ENCODE measurements at regions not wholly inside any gene's neighbourhood (a gene's known extent, or its start where the extent isn't known, plus 50 kb on each side); places are given as distances from the start of the nearest gene placed in this dataset.
"Not testable (repeated sequence)": the region's sequence is repeated elsewhere in the genome, so short reads cannot be mapped to it uniquely, and the experiment has no call there.

DNA sequence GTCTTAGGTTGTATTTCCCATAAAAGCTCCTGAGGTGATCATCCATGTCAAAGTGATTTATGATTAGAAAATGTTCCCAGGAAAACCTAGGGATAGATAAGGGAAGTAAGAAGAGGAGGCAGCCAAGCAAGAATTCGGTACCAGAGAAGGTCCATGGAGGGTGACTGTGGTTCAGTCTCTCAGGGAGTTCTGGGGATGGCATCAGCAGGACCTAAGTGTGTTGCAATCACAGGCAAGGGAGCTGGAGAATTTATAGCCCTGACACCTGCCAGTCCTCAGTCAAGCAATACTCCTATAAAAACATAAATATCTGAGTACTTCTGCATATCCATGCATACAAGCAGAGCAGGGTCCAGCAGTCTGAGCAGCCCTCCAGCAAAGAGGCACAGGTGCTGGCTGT, 95.6 kb upstream of the TOPAZ1 start:
- no peak for DNase-seq

DNA sequence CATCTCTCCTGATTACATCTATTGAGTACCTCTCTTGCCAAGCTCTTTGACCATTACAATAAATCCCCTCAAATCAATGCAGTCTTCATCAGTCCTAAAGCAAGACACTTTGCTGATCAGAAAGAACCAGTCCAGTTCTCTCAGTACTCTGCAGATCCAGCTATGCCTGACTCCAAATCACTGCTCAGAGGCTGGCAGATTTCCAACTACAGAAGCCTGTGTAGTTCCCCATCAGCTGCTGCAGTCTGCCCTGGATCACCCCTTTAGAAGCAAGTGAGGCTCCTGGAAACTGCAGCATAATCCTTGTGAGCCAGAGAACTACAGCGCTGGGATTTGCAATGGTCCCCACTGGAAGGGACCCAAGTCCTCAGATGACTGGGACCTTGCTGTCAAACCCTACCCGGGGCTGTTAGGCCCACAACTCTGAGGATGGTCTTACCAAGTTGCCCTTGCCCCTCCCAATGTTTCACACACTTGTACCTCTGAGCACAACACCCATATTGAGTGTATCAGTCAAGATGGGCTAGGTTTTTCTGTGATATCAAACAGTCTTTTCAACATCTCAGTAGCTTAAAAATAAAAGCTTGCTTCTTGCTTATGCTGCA, 81.9 kb upstream of the TOPAZ1 start:
- DNase-seq = no peak

DNA sequence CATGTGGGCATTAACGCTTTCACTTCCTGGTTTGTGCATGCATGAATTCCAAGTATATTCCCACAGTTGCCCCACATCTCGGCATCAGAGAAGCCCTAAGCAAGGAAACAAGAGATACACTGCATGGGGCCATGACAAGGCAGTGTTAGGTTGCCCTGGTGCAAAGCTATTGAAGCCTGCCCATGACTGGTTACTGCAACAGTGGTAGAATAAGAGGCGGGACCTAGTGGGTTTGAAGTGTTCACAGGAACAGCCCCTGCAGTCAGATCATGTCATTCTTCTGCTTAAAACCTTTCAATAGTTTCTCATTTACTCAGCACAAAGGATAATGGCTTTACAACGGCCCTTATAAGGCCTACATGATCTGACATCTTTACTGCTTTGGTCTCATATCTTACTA, 80.9 kb upstream of the TOPAZ1 start:
- no peak for DNase-seq

DNA sequence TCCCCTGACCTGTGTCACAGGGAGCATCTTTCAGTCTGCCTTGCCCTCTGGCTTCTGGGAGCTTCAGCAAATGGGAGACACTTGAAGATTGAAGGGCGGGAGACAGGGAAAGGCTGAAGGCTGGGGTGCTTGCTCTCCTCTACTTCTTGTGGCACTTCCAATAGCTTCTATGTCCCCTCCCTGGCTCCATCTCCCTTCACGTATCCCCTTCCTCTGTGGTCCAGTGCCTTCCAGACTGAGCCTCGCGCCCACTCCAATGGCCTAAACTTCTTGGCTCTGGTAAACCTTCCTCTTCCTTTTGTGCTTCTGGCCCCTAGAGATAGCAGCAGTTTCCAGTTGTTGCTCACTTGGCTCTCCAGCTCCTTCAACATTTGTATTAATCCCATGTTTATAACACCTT, 69.8 kb upstream of the TOPAZ1 start:
- no peak for DNase-seq

DNA sequence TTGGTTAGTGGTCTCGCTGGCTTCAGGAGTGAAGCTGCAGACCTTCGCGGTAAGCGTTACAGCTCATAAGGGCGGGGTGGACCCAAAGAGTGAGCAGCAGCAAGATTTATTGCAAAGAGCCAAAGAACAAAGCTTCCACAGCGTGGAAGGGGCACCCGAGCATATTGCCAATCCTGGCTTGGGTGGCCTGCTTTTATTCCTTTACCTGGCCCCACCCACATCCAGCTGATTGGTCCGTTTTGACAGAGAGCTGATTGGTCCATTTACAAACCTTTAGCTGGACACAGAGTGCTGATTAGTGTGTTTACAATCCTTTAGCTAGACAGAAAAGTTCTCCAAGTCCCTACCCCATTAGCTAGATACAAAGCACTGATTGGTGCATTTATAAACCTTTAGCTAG, 69.0 kb upstream of the TOPAZ1 start:
- DNase-seq = not testable (repeated sequence)

DNA sequence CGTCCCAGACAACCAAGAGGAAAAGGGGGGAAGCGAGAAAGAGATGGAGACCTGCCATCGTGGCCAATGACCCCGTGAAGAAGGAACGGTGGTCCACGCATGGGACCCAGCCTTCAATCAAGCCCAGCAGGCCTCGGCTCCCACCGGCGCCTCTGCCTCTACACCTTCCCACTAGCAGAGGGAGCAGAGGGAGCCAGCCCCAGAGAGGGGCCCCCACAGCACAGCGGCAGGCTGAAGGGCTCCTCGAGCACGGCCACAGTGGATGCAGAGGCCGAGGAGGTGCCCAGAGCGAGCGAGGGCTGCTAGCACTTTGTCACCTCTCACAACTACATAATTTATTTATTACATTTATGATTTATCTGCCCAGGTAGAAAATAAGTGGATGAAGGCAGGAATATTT, 68.4 kb upstream of the TOPAZ1 start:
- DNase-seq = no peak

DNA sequence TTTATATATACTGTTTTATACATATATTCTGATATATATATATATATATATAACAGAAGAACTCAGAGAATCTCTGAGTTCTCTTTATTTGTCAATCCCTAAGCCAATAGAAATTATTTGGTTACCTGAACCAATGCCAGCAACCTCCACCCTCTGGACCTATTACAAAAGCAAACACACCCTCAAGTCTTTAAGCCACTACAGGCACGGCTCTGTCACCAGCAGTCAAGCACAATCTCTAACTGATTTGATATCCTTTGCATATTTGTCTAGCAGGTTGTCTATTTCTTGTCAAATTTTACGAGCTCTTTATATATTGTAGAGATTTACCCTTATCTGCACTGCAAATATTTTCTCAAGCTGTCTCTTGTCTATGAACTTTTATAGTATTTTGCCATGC, 66.6 kb upstream of the TOPAZ1 start:
- DNase-seq = no peak

DNA sequence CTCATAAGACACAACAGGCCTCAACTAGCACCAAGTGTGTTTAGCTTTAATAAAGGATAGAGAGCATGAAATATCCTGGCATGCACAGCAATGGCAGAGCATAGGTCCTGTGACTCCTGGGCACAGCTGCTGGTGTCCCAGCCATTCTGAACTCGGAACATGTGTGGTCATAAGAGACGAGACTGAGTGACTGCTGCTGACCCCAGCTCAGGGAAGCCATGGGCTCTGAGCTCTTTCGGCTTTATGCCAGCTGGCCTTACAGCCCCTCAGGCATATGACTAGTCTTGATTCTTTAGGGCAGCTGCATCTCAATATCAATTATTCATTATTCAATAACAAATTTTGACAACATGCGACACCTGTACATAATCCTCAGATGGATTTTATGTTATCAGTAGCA, 62.4 kb upstream of the TOPAZ1 start:
- DNase-seq = no peak

DNA sequence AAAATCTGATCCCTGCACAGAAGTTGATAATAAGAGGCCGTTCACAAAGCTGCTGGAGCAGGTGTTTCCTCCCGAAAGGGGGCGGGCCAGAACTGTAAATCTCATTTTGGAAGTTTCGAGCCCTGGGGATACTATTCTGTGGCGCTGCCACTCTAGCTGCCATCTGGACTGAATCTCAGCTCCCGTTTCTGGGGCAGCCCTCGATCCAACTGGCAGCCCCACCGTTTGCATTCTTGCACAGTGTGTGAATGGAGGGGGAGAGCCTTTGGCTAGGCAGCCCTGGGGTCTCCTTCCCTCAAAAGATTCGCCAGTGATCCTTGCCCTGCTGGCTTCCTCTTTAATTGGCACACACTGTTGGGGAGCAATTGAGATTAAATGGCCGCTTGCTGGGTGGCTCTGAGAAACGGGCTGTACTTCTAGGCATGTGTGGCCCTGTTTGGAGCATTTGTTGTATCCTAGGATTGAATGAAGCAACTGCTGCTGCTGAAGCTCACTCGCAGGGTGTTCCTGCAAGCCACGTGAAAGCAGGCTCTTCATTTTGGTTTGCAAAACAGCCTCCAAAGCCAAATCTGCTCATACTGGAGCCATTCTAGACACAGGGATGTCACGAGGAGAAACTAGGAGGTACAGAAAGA, 57.2 kb upstream of the TOPAZ1 start:
- DNase-seq = no peak

DNA sequence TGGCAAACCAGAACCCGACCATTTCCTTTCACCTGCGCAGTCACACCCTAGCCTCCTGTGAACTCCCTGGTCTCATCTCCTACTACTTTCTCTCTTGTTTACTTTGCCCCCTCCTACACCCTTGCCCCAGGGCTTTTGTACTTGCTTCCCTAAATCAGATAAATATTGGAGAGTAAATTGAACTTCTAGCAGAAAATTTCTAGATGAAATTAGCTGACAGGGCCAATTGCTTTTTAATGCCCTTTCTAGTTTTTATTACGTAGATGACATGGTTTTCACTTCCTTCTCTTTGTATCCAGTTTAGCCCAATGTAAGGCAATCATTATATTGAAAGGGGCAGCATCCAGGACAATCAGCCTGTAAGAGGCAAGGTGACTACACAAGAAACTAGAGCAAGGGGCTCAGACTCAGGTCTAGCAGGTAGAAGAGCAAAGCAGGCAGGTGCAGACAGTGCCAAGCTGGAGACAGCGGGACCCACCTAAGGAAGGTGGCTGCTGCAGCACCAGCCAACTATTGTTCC, 56.2 kb upstream of the TOPAZ1 start:
- DNase-seq = no peak

DNA sequence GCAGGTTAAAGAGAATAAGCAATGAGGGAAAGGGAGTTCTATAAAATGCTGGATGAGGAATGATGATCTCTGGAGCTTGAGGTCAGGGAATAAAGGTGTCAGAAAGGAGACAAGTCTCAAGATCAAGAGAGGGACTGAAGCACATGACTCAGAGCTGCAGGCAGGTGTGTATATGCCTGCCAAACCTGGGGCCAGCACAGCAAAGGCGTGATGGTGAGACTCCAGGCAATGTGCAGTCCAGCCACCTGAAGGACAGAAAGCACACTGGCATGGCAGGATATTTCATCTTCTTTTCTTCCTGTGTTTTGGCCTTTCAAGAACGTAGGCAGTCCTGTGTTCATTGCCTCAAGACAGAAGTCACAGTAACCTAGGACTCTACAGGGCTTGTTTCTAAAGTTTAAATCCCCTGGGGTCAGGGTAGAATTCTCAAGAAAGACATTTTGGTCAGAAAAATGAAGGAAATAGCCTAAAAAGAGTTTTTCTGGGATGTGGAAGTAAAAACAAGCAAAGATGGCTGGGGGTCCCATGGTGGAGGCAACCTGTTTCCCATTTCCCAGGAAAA, 55.5 kb upstream of the TOPAZ1 start:
- DNase-seq = no peak

DNA sequence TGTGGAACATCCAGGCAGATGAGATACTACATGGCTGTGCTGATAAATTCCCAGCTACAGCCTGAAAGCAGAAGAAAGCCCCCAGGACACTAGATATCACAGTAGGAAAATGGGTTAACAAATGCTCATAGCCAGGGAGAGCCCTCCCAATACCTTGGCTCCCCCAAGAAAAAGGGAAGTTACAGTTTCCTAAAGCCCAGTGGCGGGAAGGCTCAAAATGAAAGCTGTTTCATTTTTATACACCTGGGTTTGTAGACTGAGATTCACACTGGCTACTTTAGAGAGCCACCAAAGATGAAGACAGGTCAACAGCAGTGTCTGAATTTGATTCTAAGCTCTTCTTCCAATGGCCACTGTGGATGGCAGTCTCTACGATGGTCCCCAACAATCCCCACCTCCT, 55.0 kb upstream of the TOPAZ1 start:
- no peak for DNase-seq
